Chondrocyte (in vitro differentiated cells): ENCODE measurements at regions not wholly inside any gene's neighbourhood (a gene's known extent, or its start where the extent isn't known, plus 50 kb on each side); places are given as distances from the start of the nearest gene placed in this dataset.

Source experiments
- DNase-seq: peaks from one replicate; pipeline ENCODE4 v3.0.0; 2021; ENCODE audit warnings: mixed read lengths, low spot score
- H3K27ac Mint-ChIP-seq: one replicate; pipeline ENCODE4 v1.8.0; 2021; ENCODE audit warnings: mild to moderate bottlenecking, moderate library complexity, mixed read lengths; ENCODE audit not compliant: unreplicated experiment
- H3K27me3 Mint-ChIP-seq: 2 replicates; pipeline ENCODE4 v1.8.0; 2021; ENCODE audit warnings: low read depth, mixed read lengths
- H3K36me3 Mint-ChIP-seq: 2 replicates; pipeline ENCODE4 v1.8.0; 2021; ENCODE audit warnings: low read depth, mixed read lengths
- H3K4me1 Mint-ChIP-seq: 2 replicates; pipeline ENCODE4 v1.8.0; 2021; ENCODE audit warnings: low read depth, mild to moderate bottlenecking, mixed read lengths
- H3K4me3 Mint-ChIP-seq: one replicate; pipeline ENCODE4 v1.8.0; 2021; ENCODE audit warnings: mild to moderate bottlenecking, moderate library complexity, mixed read lengths; ENCODE audit not compliant: unreplicated experiment
- H3K9me3 Mint-ChIP-seq: 2 replicates; pipeline ENCODE4 v1.8.0; 2021; ENCODE audit warnings: low read depth, mixed read lengths
- CTCF ChIP-seq: fragments of 200-600 bp; sonication (generic); IDR thresholded peaks from 2 replicates; pipeline ENCODE4 v1.5.0; 2021; ENCODE audit warnings: antibody characterized with exemption, mild to moderate bottlenecking, moderate library complexity

GRCh38 chr14:97301931-97302559, 504.9 kb downstream of the VRK1 start:
- no peak overlapping the region for H3K4me3 Mint-ChIP-seq
- no peaks in the 10 kb centered on the region for H3K4me1 Mint-ChIP-seq

GRCh38 chr14:97306133-97306759, 509.1 kb downstream of the VRK1 start:
- Mint-ChIP-seq H3K27me3 (no peaks in the 10 kb centered on the region), H3K4me1 (no peaks in the 10 kb centered on the region), H3K4me3 (no peak overlapping the region), H3K27ac (no peak overlapping the region), H3K36me3 (no peaks in the 10 kb centered on the region), H3K9me3 (peaks cover 2% of the 10 kb centered on the region)
- no peak for TF ChIP-seq CTCF
- DNase-seq: no peak

More at GRCh38 chr14:97301931-97302559, 504.9 kb downstream of the VRK1 start:
- Mint-ChIP-seq H3K27ac (no peak overlapping the region), H3K27me3 (peaks cover 10% of the 10 kb centered on the region), H3K36me3 (no peaks in the 10 kb centered on the region), H3K9me3 (no peaks in the 10 kb centered on the region)
- no peak for DNase-seq
- no peak for TF ChIP-seq CTCF

DNA sequence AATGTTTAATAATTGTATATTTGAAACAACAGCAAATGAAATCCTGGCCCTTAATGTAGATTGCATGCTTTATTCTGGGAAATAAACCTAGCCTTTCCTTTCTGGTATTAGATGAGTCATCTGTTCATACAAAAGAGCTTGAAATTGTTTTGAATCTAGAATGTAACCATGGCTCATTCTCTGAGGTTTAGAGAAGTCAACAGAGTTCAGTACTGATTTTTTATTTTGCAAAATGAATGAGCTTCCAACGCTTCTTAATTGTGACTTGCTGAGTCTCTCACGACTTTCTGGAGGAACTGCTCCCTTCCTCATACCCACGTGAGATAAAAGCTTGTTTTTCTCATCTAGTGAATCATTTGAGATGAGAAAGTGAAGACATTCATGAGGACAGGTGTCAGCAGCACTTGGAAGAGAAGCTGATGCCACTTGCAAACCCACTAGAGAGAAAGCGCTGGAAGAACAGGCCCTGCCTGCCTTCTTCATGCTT, 509.6 kb downstream of the VRK1 start:
- no peak for TF ChIP-seq CTCF
- no peaks in the 10 kb centered on the region for H3K36me3 Mint-ChIP-seq
- no peak overlapping the region for H3K4me3 Mint-ChIP-seq
- no peak for DNase-seq
- H3K4me1 Mint-ChIP-seq: no peaks in the 10 kb centered on the region
- H3K27me3 Mint-ChIP-seq: no peaks in the 10 kb centered on the region
- H3K27ac Mint-ChIP-seq: no peak overlapping the region
- H3K9me3 Mint-ChIP-seq: peaks cover 4% of the 10 kb centered on the region

DNA sequence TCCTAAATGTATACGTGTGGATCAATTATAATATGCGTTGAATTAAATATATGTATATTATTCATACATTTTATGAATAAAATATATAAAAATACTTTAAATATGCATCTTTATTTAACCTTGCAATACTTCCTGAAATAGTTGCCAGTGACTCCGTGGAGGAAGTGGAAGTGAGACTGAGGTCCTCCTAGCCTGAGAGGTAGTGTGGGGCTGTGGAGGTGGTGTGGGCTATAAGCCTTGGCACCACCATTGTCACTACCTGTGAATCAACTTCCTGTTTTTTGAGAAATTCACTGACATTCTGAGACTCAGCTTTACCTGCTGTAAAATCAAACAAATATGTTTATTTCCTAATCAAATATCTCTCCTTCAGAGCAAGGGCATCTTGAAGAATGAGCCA, 514.2 kb downstream of the VRK1 start:
- H3K27ac Mint-ChIP-seq: no peak overlapping the region

GRCh38 chr14:97312910-97313309, 515.7 kb downstream of the VRK1 start:
- H3K27ac Mint-ChIP-seq: no peak overlapping the region
- no peaks in the 10 kb centered on the region for H3K27me3 Mint-ChIP-seq
- H3K4me3 Mint-ChIP-seq: no peak overlapping the region
- peaks cover 21% of the 10 kb centered on the region for H3K9me3 Mint-ChIP-seq
- H3K36me3 Mint-ChIP-seq: no peaks in the 10 kb centered on the region
- H3K4me1 Mint-ChIP-seq: no peaks in the 10 kb centered on the region
- no peak for DNase-seq
- TF ChIP-seq CTCF: no peak

More for the DNA sequence above, 514.2 kb downstream of the VRK1 start:
- Mint-ChIP-seq H3K36me3 (no peaks in the 10 kb centered on the region), H3K27me3 (no peaks in the 10 kb centered on the region), H3K9me3 (peaks cover 21% of the 10 kb centered on the region), H3K4me1 (no peaks in the 10 kb centered on the region), H3K4me3 (no peak overlapping the region)
- TF ChIP-seq CTCF: no peak
- no peak for DNase-seq
